ENCODE measurements at regions not wholly inside any gene's neighbourhood (a gene's known extent, or its start where the extent isn't known, plus 50 kb on each side); places are given as distances from the start of the nearest gene placed in this dataset.

DNA sequence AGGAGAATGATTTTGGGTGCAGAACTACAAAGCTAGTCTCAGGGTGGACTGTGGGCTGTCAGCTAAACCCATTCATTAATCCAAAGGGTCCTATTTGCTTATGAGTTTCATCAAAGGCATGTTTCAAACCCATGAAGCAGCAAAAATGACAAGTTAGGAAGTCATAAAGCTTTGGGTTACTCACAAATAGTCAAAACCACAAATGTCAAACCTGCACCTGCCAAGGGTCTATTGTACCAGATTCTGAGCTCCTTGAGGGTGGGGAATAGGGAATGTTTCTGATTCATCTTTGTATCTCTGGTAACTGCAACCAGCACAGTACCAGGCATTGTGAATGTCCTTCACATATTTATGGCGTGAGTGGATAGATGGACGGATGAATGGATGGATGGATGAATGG, 317.7 kb downstream of the MAF start:
- Histone ChIP-seq H3K9ac (ENCODE audit: low read depth in 1 of 2, low read length in 2 of 2) (no peak overlapping the region), H3K27me3 (ENCODE audit: control insufficient read depth in 4 of 4, insufficient read depth in 4 of 4, low read length in 3 of 4) (no peaks in the 10 kb centered on the region), H3K4me3 (ENCODE audit: low read depth in 1 of 3, low read length in 3 of 3) (no peak overlapping the region), H3K9me3 (ENCODE audit: control insufficient read depth in 4 of 4, low read length in 3 of 4) (no peaks in the 10 kb centered on the region), H3K27ac (ENCODE audit: low read depth in 1 of 2, low read length in 2 of 2) (no peak overlapping the region), H3K36me3 (ENCODE audit: control insufficient read depth in 4 of 4, insufficient read depth in 3 of 4, low read depth in 1 of 4, low read length in 3 of 4) (no peaks in the 10 kb centered on the region), H3K4me1 (ENCODE audit: control insufficient read depth in 4 of 4, insufficient read depth in 4 of 4, low read length in 3 of 4) (peaks cover 1 to 19% (median 10%) of the 10 kb centered on the region in 4 donors)
- 96% methylated on average over 2 of the region's 2 CpGs for WGBS
- DNase-seq (ENCODE audit: low spot score), result no peak
- TF ChIP-seq, protein P1, sequence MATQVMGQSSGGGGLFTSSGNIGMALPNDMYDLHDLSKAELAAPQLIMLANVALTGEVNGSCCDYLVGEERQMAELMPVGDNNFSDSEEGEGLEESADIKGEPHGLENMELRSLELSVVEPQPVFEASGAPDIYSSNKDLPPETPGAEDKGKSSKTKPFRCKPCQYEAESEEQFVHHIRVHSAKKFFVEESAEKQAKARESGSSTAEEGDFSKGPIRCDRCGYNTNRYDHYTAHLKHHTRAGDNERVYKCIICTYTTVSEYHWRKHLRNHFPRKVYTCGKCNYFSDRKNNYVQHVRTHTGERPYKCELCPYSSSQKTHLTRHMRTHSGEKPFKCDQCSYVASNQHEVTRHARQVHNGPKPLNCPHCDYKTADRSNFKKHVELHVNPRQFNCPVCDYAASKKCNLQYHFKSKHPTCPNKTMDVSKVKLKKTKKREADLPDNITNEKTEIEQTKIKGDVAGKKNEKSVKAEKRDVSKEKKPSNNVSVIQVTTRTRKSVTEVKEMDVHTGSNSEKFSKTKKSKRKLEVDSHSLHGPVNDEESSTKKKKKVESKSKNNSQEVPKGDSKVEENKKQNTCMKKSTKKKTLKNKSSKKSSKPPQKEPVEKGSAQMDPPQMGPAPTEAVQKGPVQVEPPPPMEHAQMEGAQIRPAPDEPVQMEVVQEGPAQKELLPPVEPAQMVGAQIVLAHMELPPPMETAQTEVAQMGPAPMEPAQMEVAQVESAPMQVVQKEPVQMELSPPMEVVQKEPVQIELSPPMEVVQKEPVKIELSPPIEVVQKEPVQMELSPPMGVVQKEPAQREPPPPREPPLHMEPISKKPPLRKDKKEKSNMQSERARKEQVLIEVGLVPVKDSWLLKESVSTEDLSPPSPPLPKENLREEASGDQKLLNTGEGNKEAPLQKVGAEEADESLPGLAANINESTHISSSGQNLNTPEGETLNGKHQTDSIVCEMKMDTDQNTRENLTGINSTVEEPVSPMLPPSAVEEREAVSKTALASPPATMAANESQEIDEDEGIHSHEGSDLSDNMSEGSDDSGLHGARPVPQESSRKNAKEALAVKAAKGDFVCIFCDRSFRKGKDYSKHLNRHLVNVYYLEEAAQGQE (IDR thresholded peaks at IDR 0.05), result no peak
- TF ChIP-seq SP1 (IDR thresholded peaks at IDR 0.05) (no peak), YY1 (IDR thresholded peaks at IDR 0.05) (no peak), EGR1 (IDR thresholded peaks at IDR 0.05; ENCODE audit: low read depth in 2 of 2) (no peak), JUND (IDR thresholded peaks at IDR 0.05) (no peak), HNF4A (conservative IDR thresholded peaks at IDR 0.05) (no peak), NR2F2 (IDR thresholded peaks at IDR 0.05) (no peak), FOXA2 (IDR thresholded peaks at IDR 0.05) (no peak), FOXA1 (IDR thresholded peaks at IDR 0.05) (no peak), TAF1 (conservative IDR thresholded peaks at IDR 0.05) (no peak)
- TF ChIP-seq, protein P2, sequence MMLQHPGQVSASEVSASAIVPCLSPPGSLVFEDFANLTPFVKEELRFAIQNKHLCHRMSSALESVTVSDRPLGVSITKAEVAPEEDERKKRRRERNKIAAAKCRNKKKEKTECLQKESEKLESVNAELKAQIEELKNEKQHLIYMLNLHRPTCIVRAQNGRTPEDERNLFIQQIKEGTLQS (IDR thresholded peaks at IDR 0.05), result no peak
- TF ChIP-seq, protein P3, sequence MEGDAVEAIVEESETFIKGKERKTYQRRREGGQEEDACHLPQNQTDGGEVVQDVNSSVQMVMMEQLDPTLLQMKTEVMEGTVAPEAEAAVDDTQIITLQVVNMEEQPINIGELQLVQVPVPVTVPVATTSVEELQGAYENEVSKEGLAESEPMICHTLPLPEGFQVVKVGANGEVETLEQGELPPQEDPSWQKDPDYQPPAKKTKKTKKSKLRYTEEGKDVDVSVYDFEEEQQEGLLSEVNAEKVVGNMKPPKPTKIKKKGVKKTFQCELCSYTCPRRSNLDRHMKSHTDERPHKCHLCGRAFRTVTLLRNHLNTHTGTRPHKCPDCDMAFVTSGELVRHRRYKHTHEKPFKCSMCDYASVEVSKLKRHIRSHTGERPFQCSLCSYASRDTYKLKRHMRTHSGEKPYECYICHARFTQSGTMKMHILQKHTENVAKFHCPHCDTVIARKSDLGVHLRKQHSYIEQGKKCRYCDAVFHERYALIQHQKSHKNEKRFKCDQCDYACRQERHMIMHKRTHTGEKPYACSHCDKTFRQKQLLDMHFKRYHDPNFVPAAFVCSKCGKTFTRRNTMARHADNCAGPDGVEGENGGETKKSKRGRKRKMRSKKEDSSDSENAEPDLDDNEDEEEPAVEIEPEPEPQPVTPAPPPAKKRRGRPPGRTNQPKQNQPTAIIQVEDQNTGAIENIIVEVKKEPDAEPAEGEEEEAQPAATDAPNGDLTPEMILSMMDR (IDR thresholded peaks at IDR 0.05; ENCODE audit: low read depth, low read length, missing input control), result no peak
- TF ChIP-seq, protein P4, sequence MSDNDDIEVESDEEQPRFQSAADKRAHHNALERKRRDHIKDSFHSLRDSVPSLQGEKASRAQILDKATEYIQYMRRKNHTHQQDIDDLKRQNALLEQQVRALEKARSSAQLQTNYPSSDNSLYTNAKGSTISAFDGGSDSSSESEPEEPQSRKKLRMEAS (IDR thresholded peaks at IDR 0.05), result no peak
- TF ChIP-seq, protein P5, sequence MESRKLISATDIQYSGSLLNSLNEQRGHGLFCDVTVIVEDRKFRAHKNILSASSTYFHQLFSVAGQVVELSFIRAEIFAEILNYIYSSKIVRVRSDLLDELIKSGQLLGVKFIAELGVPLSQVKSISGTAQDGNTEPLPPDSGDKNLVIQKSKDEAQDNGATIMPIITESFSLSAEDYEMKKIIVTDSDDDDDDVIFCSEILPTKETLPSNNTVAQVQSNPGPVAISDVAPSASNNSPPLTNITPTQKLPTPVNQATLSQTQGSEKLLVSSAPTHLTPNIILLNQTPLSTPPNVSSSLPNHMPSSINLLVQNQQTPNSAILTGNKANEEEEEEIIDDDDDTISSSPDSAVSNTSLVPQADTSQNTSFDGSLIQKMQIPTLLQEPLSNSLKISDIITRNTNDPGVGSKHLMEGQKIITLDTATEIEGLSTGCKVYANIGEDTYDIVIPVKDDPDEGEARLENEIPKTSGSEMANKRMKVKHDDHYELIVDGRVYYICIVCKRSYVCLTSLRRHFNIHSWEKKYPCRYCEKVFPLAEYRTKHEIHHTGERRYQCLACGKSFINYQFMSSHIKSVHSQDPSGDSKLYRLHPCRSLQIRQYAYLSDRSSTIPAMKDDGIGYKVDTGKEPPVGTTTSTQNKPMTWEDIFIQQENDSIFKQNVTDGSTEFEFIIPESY (IDR thresholded peaks at IDR 0.05), result no peak

DNA sequence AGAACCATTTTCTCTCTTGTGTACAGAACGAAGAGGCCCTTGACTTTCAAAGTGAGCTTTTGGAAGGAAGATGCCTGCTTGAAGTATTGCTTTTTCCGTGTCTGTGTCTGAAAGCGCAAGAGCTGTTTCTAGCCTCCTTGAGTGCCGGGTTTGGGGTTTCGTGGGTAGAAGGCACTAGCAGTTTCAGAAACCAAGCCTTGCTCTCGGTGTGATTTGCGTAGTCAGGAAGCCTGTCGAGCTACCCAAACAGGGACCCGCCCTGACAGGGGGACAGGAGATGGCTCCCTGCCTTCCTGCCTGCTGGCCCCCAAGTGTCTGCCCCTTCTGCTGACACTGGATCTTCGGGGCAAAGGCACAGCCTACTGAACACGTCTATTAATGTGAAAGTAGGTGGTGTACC, 322.0 kb downstream of the MAF start:
- no peak for DNase-seq (ENCODE audit: low spot score)
- Histone ChIP-seq H3K27me3 (ENCODE audit: control insufficient read depth in 4 of 4, insufficient read depth in 4 of 4, low read length in 3 of 4) (no peaks in the 10 kb centered on the region), H3K4me1 (ENCODE audit: control insufficient read depth in 4 of 4, insufficient read depth in 4 of 4, low read length in 3 of 4) (peaks cover 0 to 4% (median under 1%) of the 10 kb centered on the region in 4 donors), H3K9me3 (ENCODE audit: control insufficient read depth in 4 of 4, low read length in 3 of 4) (no peaks in the 10 kb centered on the region), H3K27ac (ENCODE audit: low read depth in 1 of 2, low read length in 2 of 2) (no peak overlapping the region), H3K4me3 (ENCODE audit: low read depth in 1 of 3, low read length in 3 of 3) (no peak overlapping the region), H3K9ac (ENCODE audit: low read depth in 1 of 2, low read length in 2 of 2) (no peak overlapping the region), H3K36me3 (ENCODE audit: control insufficient read depth in 4 of 4, insufficient read depth in 3 of 4, low read depth in 1 of 4, low read length in 3 of 4) (no peaks in the 10 kb centered on the region)
- WGBS, result 81% methylated on average over 11 of the region's 11 CpGs
- TF ChIP-seq FOXA1 (IDR thresholded peaks at IDR 0.05) (no peak), JUND (IDR thresholded peaks at IDR 0.05) (no peak), RAD21 (IDR thresholded peaks at IDR 0.05) (no peak), FOXA2 (IDR thresholded peaks at IDR 0.05) (no peak), GABPA (IDR thresholded peaks at IDR 0.05 in 1 of 2, conservative IDR thresholded peaks at IDR 0.05 in 1 of 2) (no peak), RXRA (IDR thresholded peaks at IDR 0.05) (no peak), HNF4G (IDR thresholded peaks at IDR 0.05) (no peak), TAF1 (conservative IDR thresholded peaks at IDR 0.05) (no peak), EGR1 (IDR thresholded peaks at IDR 0.05; ENCODE audit: low read depth in 2 of 2) (no peak), HNF4A (conservative IDR thresholded peaks at IDR 0.05) (no peak), NR2F2 (IDR thresholded peaks at IDR 0.05) (no peak), YY1 (IDR thresholded peaks at IDR 0.05) (no peak), SP1 (IDR thresholded peaks at IDR 0.05) (no peak)
- TF ChIP-seq, protein P5 (IDR thresholded peaks at IDR 0.05), result no peak
- TF ChIP-seq, protein P4 (IDR thresholded peaks at IDR 0.05), result no peak
- TF ChIP-seq, protein P2 (IDR thresholded peaks at IDR 0.05), result no peak
